Endothelial cell of umbilical vein (primary cell): ENCODE measurements at regions not wholly inside any gene's neighbourhood (a gene's known extent, or its start where the extent isn't known, plus 50 kb on each side); places are given as distances from the start of the nearest gene placed in this dataset.

ENCODE experiments used
- BruUV-seq: library from RNA; stranded (reverse); fragments of 400-500 nt; replicated peaks from 2 replicates; lab custom pipeline; 2021; lab: Mats Ljungman, UMichigan
- CTCF ChIA-PET: fragments of 300-600, 350-600 bp; sonication (Branson Sonifier 250); formaldehyde crosslinking; loops from one replicate; lab custom pipeline; 2021; ENCODE audit warnings: antibody characterized with exemption, inconsistent platforms; lab: Charles Lee
- POLR2A ChIA-PET: fragments of 300-600, 350-600 bp; sonication (Branson Sonifier 250); formaldehyde crosslinking; loops from one replicate; lab custom pipeline; 2021; ENCODE audit warnings: antibody characterized with exemption, inconsistent platforms; lab: Charles Lee
- DNase-seq: peaks from one replicate; pipeline ENCODE4 v3.0.0-alpha.2; 2011; ENCODE audit warnings: low read depth, low spot score
- FAIRE-seq: peaks from 2 replicates; lab custom pipeline; 2011; peaks lifted over from hg19 to GRCh38; lab: Jason Lieb, UNC
- H2AFZ ChIP-seq: 2 replicates; pipeline ENCODE4 v1.6.0; 2012; ENCODE audit warnings: low read depth, low read length, control low read depth, inconsistent platforms
- H3K27ac ChIP-seq: 2 replicates; pipeline ENCODE4 v1.5.1; 2011; ENCODE audit warnings: low read depth, mild to moderate bottlenecking, control low read depth, low read length, moderate library complexity; ENCODE audit not compliant: insufficient read depth
- H3K27me3 ChIP-seq, 2 experiments: 2 replicates each; pipeline versions ENCODE4 v1.6.0 to v1.6.1; 2011; ENCODE audit warnings: low read length in 2 of 2, mixed read lengths in 1 of 2; ENCODE audit not compliant: control insufficient read depth in 2 of 2, insufficient read depth in 2 of 2
- H3K36me3 ChIP-seq, 2 experiments: 2 replicates in 1 of 2; 3 replicates in 1 of 2; pipeline ENCODE4 v1.5.1; 2011; ENCODE audit warnings: low read length in 2 of 2, mild to moderate bottlenecking in 1 of 2, moderate library complexity in 1 of 2; ENCODE audit not compliant: control insufficient read depth in 2 of 2, insufficient read depth in 2 of 2; ENCODE audit errors: extremely low read depth in 1 of 2
- H3K4me1 ChIP-seq: 3 replicates; pipeline ENCODE4 v1.5.1; 2011; ENCODE audit warnings: mild to moderate bottlenecking, low read length; ENCODE audit not compliant: control insufficient read depth, insufficient read depth; ENCODE audit errors: extremely low read depth
- H3K4me2 ChIP-seq: 2 replicates; pipeline ENCODE4 v1.6.1; 2011; ENCODE audit warnings: low read length, control low read depth, mixed read lengths; ENCODE audit not compliant: insufficient read depth
- H3K4me3 ChIP-seq, 3 experiments: fragments of 200-600 bp in 1 of 3; sonication (generic), shearing (Covaris generic) in 1 of 3; replicated peaks in 1 of 3; 2 replicates each; pipeline ENCODE4 v1.5.1; 2011 to 2016; ENCODE audit warnings: control low read depth in 3 of 3, low read length in 3 of 3, mild to moderate bottlenecking in 2 of 3, inconsistent platforms in 1 of 3, low read depth in 1 of 3, moderate library complexity in 1 of 3; ENCODE audit not compliant: insufficient read depth in 1 of 3
- H3K79me2 ChIP-seq: 2 replicates; pipeline ENCODE4 v1.6.0; 2012; ENCODE audit warnings: low read length, inconsistent platforms; ENCODE audit not compliant: control insufficient read depth, insufficient read depth
- H3K9ac ChIP-seq: replicated peaks from 2 replicates; pipeline ENCODE3; 2011; ENCODE audit warnings: low read length, control low read depth; ENCODE audit not compliant: insufficient read depth; ENCODE audit errors: extremely low read depth
- H3K9me1 ChIP-seq: replicated peaks from 3 replicates; pipeline ENCODE4 v1.6.0; 2011; ENCODE audit warnings: mild to moderate bottlenecking, low read length; ENCODE audit not compliant: control insufficient read depth, insufficient read depth; ENCODE audit errors: extremely low read depth
- H3K9me3 ChIP-seq: replicated peaks from 2 replicates; pipeline ENCODE4 v1.5.1; 2012; ENCODE audit warnings: low read length, inconsistent platforms; ENCODE audit not compliant: control insufficient read depth, insufficient read depth
- H4K20me1 ChIP-seq: replicated peaks from 2 replicates; pipeline ENCODE3; 2011; ENCODE audit warnings: mild to moderate bottlenecking, low read length; ENCODE audit not compliant: control insufficient read depth, insufficient read depth; ENCODE audit errors: extremely low read depth
- CTCF ChIP-seq, 2 donors: IDR thresholded peaks; 1 replicate in 1 of 2; 2 replicates in 1 of 2; pipeline ENCODE4 v1.5.1; 2011; ENCODE audit warnings: low read length in 2 of 2, mild to moderate bottlenecking in 2 of 2, moderate library complexity in 2 of 2, control low read depth in 1 of 2, inconsistent platforms in 1 of 2, low read depth in 1 of 2; ENCODE audit not compliant: insufficient read depth in 1 of 2; ENCODE audit errors: extremely low read depth in 1 of 2
- GATA2 ChIP-seq: IDR thresholded peaks from 2 replicates; pipeline ENCODE4 v1.7.0; 2011; ENCODE audit warnings: low read depth, mild to moderate bottlenecking, moderate library complexity, mixed read lengths, low read length; ENCODE audit not compliant: insufficient read length, insufficient read depth
- JUN ChIP-seq: IDR thresholded peaks from 2 replicates; pipeline ENCODE4 v1.6.1; 2011; ENCODE audit warnings: borderline replicate concordance, low read depth; ENCODE audit not compliant: insufficient read length, insufficient read depth
- MYC ChIP-seq: IDR thresholded peaks from one replicate; pipeline ENCODE4 v1.6.1; 2011; ENCODE audit warnings: mild to moderate bottlenecking, low read depth, low read length
- dilution Hi-C: fragments of 300-500 bp; cut with MboI; formaldehyde crosslinking; loops from one replicate; pipeline ENCODE4 v1.15.0; 2019; ENCODE audit warnings: low sequenced_read_pairs; ENCODE audit not compliant: extremely low pct_ligation_motif_present
- intact Hi-C: fragments of 100-400 bp; cut with micrococcal nuclease; formaldehyde crosslinking; loops from one replicate; pipeline ENCODE4 v1.10.0; 2022
- TF ChIP-seq, protein P1 (sequence below): IDR thresholded peaks from 2 replicates; pipeline ENCODE4 v1.6.1; 2011; ENCODE audit not compliant: insufficient read depth, insufficient read length

DNA sequence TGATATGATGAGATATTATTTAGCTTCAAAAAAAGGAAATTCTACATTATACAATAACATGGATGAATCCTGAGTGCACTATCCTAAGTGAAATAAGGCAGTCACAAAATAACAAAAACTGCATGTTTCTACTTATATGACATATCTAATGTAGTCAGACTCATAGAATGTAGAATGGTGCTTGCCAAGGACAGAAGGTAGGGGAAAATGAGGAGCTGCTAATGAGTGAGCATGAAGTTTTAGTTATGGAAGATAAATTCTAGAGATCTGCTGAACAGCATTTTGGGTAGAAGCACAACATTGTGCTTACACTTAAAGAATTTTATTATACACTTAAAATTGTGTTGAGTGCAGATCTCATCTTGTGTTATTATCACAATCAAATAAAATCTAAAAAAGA is 812.4 kb downstream of the KCTD16 start:
- Histone ChIP-seq H3K9me1 (no peaks in the 10 kb centered on the region), H3K36me3 (no peaks in the 10 kb centered on the region), H3K9ac (no peak overlapping the region), H3K79me2 (no peaks in the 10 kb centered on the region), H3K27ac (no peak overlapping the region), H3K4me2 (no peak overlapping the region), H4K20me1 (no peaks in the 10 kb centered on the region), H3K4me3 (no peak overlapping the region), H2AFZ (no peak overlapping the region), H3K9me3 (no peaks in the 10 kb centered on the region), H3K27me3 (no peaks in the 10 kb centered on the region), H3K4me1 (no peaks in the 10 kb centered on the region)
- FAIRE-seq (no peak), DNase-seq (no peak)
- ChIA-PET CTCF (no interaction called here), POLR2A (no interaction called here)
- TF ChIP-seq JUN (no peak), CTCF (IDR thresholded peaks at IDR 0.05; ENCODE audit: extremely low read depth in 1 of 2, insufficient read depth in 1 of 2, low read depth in 1 of 2, low read length in 2 of 2) (no peak), MYC (no peak), GATA2 (no peak)
- TF ChIP-seq, protein P1, sequence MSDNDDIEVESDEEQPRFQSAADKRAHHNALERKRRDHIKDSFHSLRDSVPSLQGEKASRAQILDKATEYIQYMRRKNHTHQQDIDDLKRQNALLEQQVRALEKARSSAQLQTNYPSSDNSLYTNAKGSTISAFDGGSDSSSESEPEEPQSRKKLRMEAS: no peak
- intact Hi-C loops (no loop called here), dilution Hi-C loops (no loop called here)
- BruUV-seq: no TSS peak
